Left renal pelvis (tissue), 4 donors: ENCODE measurements at regions not wholly inside any gene's neighbourhood (a gene's known extent, or its start where the extent isn't known, plus 50 kb on each side); places are given as distances from the start of the nearest gene placed in this dataset.

ENCODE experiments used
- DNase-seq, 4 donors: peaks; one replicate each; pipeline ENCODE4 v3.0.0-alpha.2; 2013; ENCODE audit warnings: low read depth in 4 of 4, low spot score in 3 of 4

GRCh38 chr1:208509072-208509471 lies 264.9 kb upstream of the PLXNA2 start:
- DNase-seq = no peak

- DNase-seq = no peak
These were observed 266.2 kb upstream of the PLXNA2 start for GRCh38 chr1:208510192-208510952.

GRCh38 chr1:208511242-208511860 lies 267.2 kb upstream of the PLXNA2 start:
- DNase-seq = no peak

DNA sequence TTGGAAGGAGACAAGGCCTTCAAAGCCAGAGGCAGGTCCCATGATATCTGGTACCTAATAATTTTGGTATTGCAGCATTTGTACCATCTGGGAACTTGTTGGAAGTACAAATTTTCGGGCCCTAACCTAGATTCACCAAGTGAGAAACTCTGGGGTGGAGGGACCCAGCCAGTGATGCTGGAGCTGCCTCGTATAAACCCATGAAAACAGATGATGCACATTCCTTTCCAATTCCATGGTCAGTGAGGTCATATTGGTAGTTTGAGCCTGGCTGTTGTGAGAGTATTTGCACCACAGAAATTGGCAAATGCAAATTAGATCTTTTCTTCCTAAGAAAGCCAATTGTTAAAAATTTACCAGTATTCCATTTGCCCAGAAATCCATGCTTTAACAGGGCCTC lies 269.6 kb upstream of the PLXNA2 start:
- no peak for DNase-seq

GRCh38 chr1:208515129-208515528 lies 270.9 kb upstream of the PLXNA2 start:
- no peak for DNase-seq

- no peak for DNase-seq
These were observed 272.6 kb upstream of the PLXNA2 start for GRCh38 chr1:208516780-208517179.

DNA sequence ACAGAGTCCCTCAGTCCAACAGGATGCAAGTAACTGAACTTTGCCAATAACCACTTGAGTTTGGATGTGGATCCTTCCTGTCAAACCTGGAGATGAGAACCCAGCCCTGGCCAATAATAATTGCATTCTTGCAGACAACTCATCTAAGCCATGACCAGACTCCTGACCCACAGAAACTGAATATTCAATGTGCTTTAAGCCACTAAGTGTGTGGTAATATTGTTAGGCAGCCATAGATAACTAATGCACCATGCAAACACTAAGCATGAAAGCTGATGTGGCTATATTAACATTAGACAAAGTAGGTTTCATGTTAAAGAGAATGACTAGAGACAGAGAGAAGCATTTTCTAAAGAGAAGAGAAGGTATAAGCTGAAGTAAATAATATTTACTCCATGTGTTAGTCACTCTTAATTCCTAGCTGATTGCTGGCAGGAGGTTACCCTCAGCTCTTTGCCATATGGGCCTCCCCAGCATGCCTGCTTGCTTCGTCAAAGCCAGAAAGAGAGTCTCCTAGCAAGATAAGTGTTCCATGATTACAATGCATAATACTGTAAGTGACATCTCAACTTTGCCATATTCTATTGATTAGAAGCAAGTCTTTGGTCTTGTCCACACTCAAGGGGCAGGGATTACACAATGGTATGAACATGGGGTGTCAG lies 276.4 kb upstream of the PLXNA2 start:
- DNase-seq = no peak

- no peak for DNase-seq
These were observed 277.4 kb upstream of the PLXNA2 start for GRCh38 chr1:208521534-208521933.

DNA sequence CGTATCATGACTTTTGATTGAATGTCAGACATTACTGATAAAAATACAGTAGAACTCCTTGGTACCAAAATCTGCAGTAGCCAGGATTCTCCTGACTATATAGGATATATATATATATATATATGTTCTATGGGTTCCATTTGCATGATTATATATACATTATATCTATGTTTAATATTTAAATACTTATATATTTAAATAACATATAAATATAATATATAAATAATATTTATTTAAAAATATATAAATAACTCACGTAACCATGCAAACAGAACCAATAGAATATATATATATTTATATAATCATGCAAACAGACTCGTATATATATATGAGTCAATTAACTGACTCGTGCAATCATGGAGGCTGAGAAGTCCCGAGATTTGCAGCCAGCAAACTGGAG lies 278.8 kb upstream of the PLXNA2 start:
- DNase-seq = no peak

DNA sequence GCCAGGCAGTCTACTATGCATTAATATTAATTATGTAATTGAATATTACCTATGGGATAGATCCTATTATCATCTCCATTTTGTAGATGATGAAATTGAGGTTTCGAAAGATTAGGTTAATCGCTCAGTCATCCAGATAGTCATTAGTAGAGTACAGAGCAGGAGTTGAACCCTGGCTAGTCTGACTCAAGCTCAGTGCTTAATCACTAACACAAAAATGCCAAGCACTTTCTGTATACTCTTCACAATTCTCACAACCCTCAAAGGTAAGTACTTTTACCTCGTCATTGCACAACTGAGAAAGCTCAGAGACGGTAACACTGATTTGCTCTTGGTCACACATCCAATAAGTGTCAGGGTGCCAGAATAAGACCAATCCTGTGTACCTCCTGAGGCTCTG lies 280.2 kb upstream of the PLXNA2 start:
- DNase-seq = no peak

DNA sequence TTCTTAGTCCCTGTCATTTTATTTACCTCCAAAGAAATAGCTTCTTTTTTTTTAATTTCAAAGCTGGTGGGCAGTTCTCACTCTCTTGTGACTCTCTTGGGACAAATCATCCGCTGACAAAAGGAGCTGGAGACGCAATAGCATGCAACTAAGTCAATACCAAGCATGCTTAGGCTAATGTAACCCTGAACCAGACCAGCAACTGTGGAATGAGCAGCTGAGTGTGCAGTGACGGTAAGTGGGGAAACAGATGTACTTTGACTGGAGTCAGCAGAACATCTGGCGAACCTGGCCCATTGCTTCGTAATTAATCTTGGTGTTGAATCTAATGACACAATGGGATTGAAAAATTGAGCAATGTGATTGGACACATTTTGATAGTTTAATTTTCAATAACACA lies 280.7 kb upstream of the PLXNA2 start:
- DNase-seq = no peak

GRCh38 chr1:208525417-208525816 lies 281.2 kb upstream of the PLXNA2 start:
- no peak for DNase-seq

- DNase-seq = no peak
These were observed 282.5 kb upstream of the PLXNA2 start for GRCh38 chr1:208526613-208527125.

DNA sequence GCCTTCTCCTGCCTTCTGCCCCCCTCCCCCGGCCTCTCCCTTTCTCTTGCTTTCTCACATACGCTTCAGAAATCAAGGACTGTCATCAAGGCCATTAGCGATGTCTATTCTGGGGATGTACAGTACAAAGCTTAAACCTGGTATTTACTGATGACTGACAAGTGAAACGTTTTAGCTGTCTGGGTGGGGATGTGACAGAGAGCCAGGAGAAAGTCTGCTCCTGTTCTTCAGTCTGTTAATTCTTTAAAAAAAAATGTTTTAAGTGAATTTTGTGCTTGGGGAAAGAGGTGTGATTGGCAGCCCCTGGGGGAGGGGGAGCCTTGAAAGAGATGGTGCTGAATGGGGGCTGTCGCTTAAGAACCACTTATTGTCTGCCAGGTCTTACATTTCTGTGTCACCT lies 283.0 kb upstream of the PLXNA2 start:
- DNase-seq = no peak

- peak; percentile 16 to 50 (median 45) for DNase-seq
These were observed 284.5 kb upstream of the PLXNA2 start for GRCh38 chr1:208528578-208529240.

- DNase-seq = no peak
These were observed 287.0 kb upstream of the PLXNA2 start for GRCh38 chr1:208531003-208531750.

DNA sequence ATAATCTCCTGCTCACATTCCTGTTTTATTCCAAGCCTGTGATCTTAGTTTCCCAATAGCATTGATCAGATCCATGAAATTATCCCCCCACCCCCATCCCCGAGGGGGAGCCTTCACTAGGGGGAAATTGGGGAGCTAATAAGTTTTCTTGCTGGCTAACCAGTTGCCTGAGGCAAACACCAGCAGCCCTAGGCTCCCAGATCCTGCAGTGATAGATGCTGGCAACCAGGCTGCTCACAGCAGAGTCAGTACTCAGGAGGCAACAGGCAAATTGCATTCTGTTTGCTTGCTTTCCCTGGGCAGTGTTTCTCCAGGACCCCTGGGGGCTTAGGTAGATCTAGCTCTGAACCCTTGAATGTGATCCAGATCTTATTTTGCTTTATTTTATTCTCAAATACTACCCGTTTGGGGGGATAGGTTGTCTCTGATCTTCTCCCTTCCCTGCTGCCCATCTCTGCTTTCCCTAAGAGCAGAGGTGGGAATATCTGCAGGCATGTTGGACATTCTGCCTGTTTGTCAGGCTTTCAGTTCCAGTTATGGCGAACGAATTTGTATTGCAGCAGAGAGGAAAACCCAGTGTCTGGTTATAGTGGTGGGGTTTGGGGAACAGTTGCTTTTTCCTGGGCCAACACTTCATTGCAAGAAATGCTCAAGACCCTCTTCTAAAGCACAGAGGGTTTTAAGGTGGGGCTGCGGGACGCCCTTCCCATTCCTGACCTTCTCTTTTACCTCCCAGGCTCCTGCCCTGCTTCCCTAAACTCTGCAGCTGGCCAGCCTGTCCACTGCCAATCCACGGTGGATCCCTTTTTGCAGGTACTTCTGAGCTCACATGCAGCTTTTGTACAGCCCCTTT lies 289.8 kb upstream of the PLXNA2 start:
- DNase-seq = no peak

DNA sequence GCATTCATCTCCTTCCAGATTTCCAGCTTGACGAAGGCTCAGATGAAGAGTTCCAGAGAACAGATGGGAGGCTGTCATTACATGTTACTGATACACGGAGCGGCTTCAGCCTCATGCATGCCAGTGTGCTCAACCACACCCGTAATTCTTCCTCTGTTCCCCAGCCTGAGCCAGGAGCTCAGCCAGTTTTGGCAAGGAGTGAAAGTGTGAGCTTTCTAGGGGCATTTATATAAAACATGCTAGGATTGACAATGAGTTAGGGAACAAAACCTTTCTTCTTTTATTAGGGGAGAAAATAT lies 290.4 kb upstream of the PLXNA2 start:
- no peak for DNase-seq

- no peak for DNase-seq
These were observed 290.8 kb upstream of the PLXNA2 start for GRCh38 chr1:208534979-208535378.

DNA sequence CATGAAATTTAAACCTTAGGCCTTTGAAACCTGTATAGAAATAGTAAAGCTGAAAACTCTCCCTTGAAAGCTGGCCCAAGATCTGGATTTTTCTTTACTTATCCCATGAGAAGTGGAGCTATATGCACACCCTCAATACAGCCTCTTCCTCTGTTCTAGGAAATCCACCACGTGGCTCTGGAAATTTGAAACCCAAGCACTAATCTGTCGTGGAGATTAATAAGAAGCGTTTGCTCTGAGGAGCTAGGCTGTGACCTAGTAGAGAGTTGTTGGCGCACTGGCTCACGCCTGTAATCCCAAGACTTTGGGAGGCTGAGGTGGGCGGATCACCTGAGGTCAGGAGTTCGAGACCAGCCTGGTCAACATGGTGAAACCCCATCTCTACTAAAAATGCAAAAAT lies 291.3 kb upstream of the PLXNA2 start:
- no peak for DNase-seq
